ENCODE measurements at regions not wholly inside any gene's neighbourhood (a gene's known extent, or its start where the extent isn't known, plus 50 kb on each side); places are given as distances from the start of the nearest gene placed in this dataset.

DNA sequence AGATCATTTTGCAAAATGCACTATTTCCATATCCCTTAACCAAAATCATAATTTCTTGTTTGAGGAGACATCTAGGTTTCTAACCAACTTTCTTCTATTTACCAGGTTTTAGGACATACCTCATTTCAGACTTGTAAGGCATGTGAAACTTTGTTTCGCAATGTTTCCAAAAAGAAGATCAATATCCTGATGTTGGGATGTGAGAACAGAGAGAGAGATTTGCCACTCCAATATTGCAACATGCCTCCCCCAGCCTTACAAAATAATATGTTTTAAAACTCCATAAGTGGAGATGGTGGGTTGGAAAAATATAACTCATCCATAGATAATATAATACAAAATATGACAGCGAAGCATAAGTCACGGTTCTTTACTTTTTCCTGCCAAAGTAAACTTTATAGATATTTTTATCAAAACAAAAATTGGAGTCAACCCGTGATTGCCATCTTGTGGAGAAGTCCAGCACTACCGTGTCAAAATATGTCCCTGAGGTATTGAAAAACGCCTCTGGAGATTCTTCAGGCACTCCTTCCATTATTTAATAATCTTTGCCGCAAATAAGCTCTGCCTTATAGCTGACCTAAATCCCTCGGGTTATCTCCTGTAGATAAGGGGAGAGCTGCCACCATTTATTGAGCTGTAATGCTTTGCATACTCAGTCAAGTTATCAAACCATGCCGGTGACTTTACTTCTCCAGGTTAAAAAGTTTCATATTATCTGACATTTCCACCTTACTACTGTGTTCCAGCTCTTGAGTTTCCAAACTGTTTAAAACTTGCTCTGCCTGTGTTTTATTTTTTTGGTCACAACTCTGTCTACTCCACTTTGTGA is 534.2 kb downstream of the HACE1 start:
- TF ChIP-seq, protein P1, sequence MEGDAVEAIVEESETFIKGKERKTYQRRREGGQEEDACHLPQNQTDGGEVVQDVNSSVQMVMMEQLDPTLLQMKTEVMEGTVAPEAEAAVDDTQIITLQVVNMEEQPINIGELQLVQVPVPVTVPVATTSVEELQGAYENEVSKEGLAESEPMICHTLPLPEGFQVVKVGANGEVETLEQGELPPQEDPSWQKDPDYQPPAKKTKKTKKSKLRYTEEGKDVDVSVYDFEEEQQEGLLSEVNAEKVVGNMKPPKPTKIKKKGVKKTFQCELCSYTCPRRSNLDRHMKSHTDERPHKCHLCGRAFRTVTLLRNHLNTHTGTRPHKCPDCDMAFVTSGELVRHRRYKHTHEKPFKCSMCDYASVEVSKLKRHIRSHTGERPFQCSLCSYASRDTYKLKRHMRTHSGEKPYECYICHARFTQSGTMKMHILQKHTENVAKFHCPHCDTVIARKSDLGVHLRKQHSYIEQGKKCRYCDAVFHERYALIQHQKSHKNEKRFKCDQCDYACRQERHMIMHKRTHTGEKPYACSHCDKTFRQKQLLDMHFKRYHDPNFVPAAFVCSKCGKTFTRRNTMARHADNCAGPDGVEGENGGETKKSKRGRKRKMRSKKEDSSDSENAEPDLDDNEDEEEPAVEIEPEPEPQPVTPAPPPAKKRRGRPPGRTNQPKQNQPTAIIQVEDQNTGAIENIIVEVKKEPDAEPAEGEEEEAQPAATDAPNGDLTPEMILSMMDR (conservative IDR thresholded peaks at IDR 0.05 in 1 of 2, IDR thresholded peaks at IDR 0.05 in 1 of 2; ENCODE audit: extremely low read depth in 1 of 2, insufficient read depth in 1 of 2, low read depth in 1 of 2, low read length in 2 of 2) = peak; percentile 56 to 72
- TF ChIP-seq EZH2 (IDR thresholded peaks at IDR 0.05; ENCODE audit: borderline replicate concordance, low read length) = no peak
